Muscle of back (tissue), 3 donors: ENCODE measurements at regions not wholly inside any gene's neighbourhood (a gene's known extent, or its start where the extent isn't known, plus 50 kb on each side); places are given as distances from the start of the nearest gene placed in this dataset.

ENCODE experiments used
- DNase-seq, 3 donors: peaks; one replicate each; pipeline versions ENCODE4 v3.0.0 to v3.0.0-alpha.2; 2013

GRCh38 chr16:89043636-89044417 lies 49.8 kb upstream of the ACSF3 start:
- no peak for DNase-seq
